ENCODE measurements at regions not wholly inside any gene's neighbourhood (a gene's known extent, or its start where the extent isn't known, plus 50 kb on each side); places are given as distances from the start of the nearest gene placed in this dataset.
"Not testable (repeated sequence)": the region's sequence is repeated elsewhere in the genome, so short reads cannot be mapped to it uniquely, and the experiment has no call there.

GRCh38 chr10:90028312-90028711 is 326.9 kb downstream of the KIF20B start:
- no peak for DNase-seq (ENCODE audit: low spot score)

GRCh38 chr10:90031776-90032175 is 330.4 kb downstream of the KIF20B start:
- no peak for DNase-seq (ENCODE audit: low spot score)

GRCh38 chr10:90032519-90032918 is 331.1 kb downstream of the KIF20B start:
- no peak for DNase-seq (ENCODE audit: low spot score)

GRCh38 chr10:90034862-90035261 is 333.5 kb downstream of the KIF20B start:
- DNase-seq (ENCODE audit: low spot score): not testable (repeated sequence)

GRCh38 chr10:90041585-90041984 is 340.2 kb downstream of the KIF20B start:
- no peak for DNase-seq (ENCODE audit: low spot score)

GRCh38 chr10:90042075-90042474 is 340.7 kb downstream of the KIF20B start:
- no peak for DNase-seq (ENCODE audit: low spot score)

- DNase-seq (ENCODE audit: low spot score): no peak
Observed at GRCh38 chr10:90047243-90047729, 345.9 kb downstream of the KIF20B start.

- no peak for DNase-seq (ENCODE audit: low spot score)
Observed at GRCh38 chr10:90051053-90051452, 349.7 kb downstream of the KIF20B start.

- DNase-seq (ENCODE audit: low spot score): no peak
Observed at GRCh38 chr10:90051474-90051873, 350.1 kb downstream of the KIF20B start.

GRCh38 chr10:90062786-90063185 is 361.4 kb downstream of the KIF20B start:
- no peak for DNase-seq (ENCODE audit: low spot score)

- DNase-seq (ENCODE audit: low spot score): no peak
Observed at GRCh38 chr10:90064295-90064694, 362.9 kb downstream of the KIF20B start.

GRCh38 chr10:90066435-90066834 is 365.0 kb downstream of the KIF20B start:
- DNase-seq (ENCODE audit: low spot score): no peak

- no peak for DNase-seq (ENCODE audit: low spot score)
Observed at GRCh38 chr10:90075995-90076394, 374.6 kb downstream of the KIF20B start.

- DNase-seq (ENCODE audit: low spot score): no peak
Observed at GRCh38 chr10:90079819-90080218, 378.4 kb downstream of the KIF20B start.

GRCh38 chr10:90086606-90087190 is 385.3 kb downstream of the KIF20B start:
- DNase-seq (ENCODE audit: low spot score): not testable (repeated sequence)

GRCh38 chr10:90087197-90088023 is 386.0 kb downstream of the KIF20B start:
- DNase-seq (ENCODE audit: low spot score): no peak

GRCh38 chr10:90088024-90088317 is 386.6 kb downstream of the KIF20B start:
- DNase-seq (ENCODE audit: low spot score): no peak

GRCh38 chr10:90089719-90090118 is 388.3 kb downstream of the KIF20B start:
- DNase-seq (ENCODE audit: low spot score): no peak

- no peak for DNase-seq (ENCODE audit: low spot score)
Observed at GRCh38 chr10:90096196-90096595, 394.8 kb downstream of the KIF20B start.

- not testable (repeated sequence) for DNase-seq (ENCODE audit: low spot score)
Observed at GRCh38 chr10:90107581-90107980, 406.2 kb downstream of the KIF20B start.

- DNase-seq (ENCODE audit: low spot score): no peak
Observed at GRCh38 chr10:90111671-90112070, 410.3 kb downstream of the KIF20B start.

GRCh38 chr10:90112681-90113080 is 411.3 kb downstream of the KIF20B start:
- DNase-seq (ENCODE audit: low spot score): no peak

GRCh38 chr10:90118567-90118966 is 417.2 kb downstream of the KIF20B start:
- DNase-seq (ENCODE audit: low spot score): not testable (repeated sequence)

All from AG08395 (cell line).